Stimulated activated naive CD8-positive, alpha-beta T cell treated with anti-CD3 and anti-CD28 coated beads, Interleukin-15, amount 100 ng/mL, for 72 hours (primary cell): ENCODE measurements at regions not wholly inside any gene's neighbourhood (a gene's known extent, or its start where the extent isn't known, plus 50 kb on each side); places are given as distances from the start of the nearest gene placed in this dataset.

Source experiments
- ATAC-seq: fragments of 150-1000 bp; cut with Tn5 transposase; 2 replicates; pipeline ENCODE4 v1.10.0; 2021; ENCODE audit warnings: mild to moderate bottlenecking, moderate library complexity
- DNase-seq, 2 donors: peaks; one replicate each; pipeline ENCODE4 v3.0.0; 2021 to 2022
- H3K27ac Mint-ChIP-seq, 2 donors: one replicate each; pipeline ENCODE4 v1.8.0; 2022; ENCODE audit warnings: mild to moderate bottlenecking in 2 of 2, mixed read lengths in 2 of 2, moderate library complexity in 2 of 2
- H3K27me3 Mint-ChIP-seq: one replicate; pipeline ENCODE4 v1.8.0; 2022; ENCODE audit warnings: mixed read lengths
- H3K4me1 Mint-ChIP-seq: one replicate; pipeline ENCODE4 v1.8.0; 2022; ENCODE audit warnings: mild to moderate bottlenecking, mixed read lengths
- H3K4me3 Mint-ChIP-seq, 2 donors: one replicate each; pipeline ENCODE4 v1.8.0; 2022; ENCODE audit warnings: mild to moderate bottlenecking in 2 of 2, mixed read lengths in 2 of 2, moderate library complexity in 1 of 2
- H3K9me3 Mint-ChIP-seq, 2 donors: one replicate each; pipeline ENCODE4 v1.8.0; 2022; ENCODE audit warnings: mixed read lengths in 2 of 2

DNA sequence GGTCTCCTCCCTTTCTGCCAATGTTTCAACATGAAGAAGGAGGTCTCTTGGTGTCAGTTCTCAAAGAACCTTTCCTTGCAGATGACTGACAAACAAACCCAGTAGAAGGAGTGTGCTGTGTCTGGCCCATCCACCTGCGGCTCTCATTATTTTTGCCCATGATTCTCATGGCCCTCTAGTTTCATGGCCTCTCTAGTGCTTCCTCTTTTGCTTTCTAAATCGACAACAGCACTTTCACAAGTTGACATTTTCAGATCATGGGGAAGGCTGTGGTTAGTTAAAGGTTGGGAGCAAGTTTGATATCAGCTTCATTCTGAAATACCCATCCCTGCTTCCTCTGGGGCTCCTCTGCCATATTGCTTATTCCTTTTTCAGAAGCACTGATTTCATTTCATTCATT, 805.2 kb downstream of the SLC4A3 start:
- no peak for ATAC-seq
- no peaks in the 10 kb centered on the region for H3K9me3 Mint-ChIP-seq
- H3K27ac Mint-ChIP-seq = no peak overlapping the region
- no peaks in the 10 kb centered on the region for H3K27me3 Mint-ChIP-seq
- no peaks in the 10 kb centered on the region for H3K4me1 Mint-ChIP-seq
- H3K4me3 Mint-ChIP-seq = no peak overlapping the region
- DNase-seq = no peak

- no peak for DNase-seq
- Mint-ChIP-seq H3K9me3 (no peaks in the 10 kb centered on the region), H3K4me1 (no peaks in the 10 kb centered on the region), H3K27me3 (no peaks in the 10 kb centered on the region), H3K4me3 (no peak overlapping the region), H3K27ac (no peak overlapping the region)
- no peak for ATAC-seq
These were observed 805.7 kb downstream of the SLC4A3 start for GRCh38 chr2:220433131-220433530.

DNA sequence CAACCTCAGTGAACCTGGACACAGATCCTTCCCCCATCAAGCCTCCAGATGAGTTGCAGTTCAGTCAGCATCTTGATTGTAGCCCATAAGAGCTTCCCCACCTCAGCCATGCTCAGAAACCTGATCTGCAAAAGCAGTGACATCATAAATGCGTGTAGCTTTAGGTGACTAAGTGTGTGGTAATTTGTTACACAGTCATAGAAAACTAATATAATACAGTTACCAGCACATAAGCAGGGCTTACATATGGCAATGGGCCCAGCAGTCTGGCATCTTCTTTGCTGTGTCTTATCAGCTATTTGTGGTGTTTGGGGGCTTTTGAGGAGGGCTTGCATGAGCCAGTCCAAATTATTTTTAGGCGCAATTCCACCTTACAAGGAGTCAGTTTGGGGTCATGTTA, 807.0 kb downstream of the SLC4A3 start:
- Mint-ChIP-seq H3K4me3 (no peak overlapping the region), H3K27me3 (no peaks in the 10 kb centered on the region), H3K9me3 (peaks cover 0 to 8% of the 10 kb centered on the region in 2 donors), H3K4me1 (no peaks in the 10 kb centered on the region), H3K27ac (no peak overlapping the region)
- DNase-seq (no peak), ATAC-seq (no peak)

DNA sequence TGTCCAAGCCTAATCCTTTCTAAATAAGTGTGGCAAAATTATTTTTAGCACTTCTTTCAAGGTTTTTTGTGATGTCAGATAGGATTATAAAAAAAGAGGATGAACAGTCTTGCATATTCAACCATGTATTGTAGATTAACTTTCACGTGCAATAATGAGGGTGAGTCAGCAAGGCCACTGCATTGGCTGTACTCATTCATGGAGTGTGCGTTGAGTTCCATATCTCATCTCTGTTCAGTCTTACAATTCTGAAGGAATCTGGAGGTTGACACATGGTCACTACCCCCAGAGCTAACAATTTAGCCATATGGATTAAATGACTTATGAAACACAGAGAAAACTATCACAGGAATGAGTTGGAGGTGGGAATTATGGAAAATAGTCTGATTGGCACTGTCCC, 810.5 kb downstream of the SLC4A3 start:
- ATAC-seq (no peak), DNase-seq (no peak)
- Mint-ChIP-seq H3K4me1 (no peaks in the 10 kb centered on the region), H3K4me3 (no peak overlapping the region), H3K27ac (no peak overlapping the region), H3K27me3 (no peaks in the 10 kb centered on the region), H3K9me3 (peaks cover 0 to 17% of the 10 kb centered on the region in 2 donors)

DNA sequence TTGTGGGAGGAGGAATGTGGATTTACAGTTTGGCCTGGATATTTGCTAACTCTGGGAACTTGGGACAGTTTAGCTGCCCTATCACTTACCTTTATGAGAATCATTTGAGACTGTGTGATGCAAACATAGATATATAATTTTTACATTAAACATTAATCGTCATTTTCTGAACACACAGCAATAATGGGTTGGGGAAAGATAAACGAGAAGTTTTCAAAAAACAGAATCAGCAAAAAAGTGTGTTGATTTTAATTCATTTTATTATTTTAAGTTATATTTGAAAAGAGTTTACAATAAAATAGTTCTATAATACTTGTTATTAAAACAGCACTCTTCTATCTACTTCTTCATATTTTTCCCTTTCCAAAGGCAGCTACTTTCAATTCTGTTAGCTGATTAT, 813.3 kb downstream of the SLC4A3 start:
- no peaks in the 10 kb centered on the region for H3K27me3 Mint-ChIP-seq
- H3K27ac Mint-ChIP-seq = no peak overlapping the region
- peaks cover 0 to 17% of the 10 kb centered on the region in 2 donors for H3K9me3 Mint-ChIP-seq
- no peaks in the 10 kb centered on the region for H3K4me1 Mint-ChIP-seq
- ATAC-seq (no peak), DNase-seq (no peak)
- H3K4me3 Mint-ChIP-seq = no peak overlapping the region

- Mint-ChIP-seq H3K4me3 (no peak overlapping the region), H3K4me1 (no peaks in the 10 kb centered on the region), H3K27me3 (no peaks in the 10 kb centered on the region), H3K9me3 (peaks cover 0 to 18% of the 10 kb centered on the region in 2 donors), H3K27ac (peak overlapping the region in 1 of 2 donors; percentile 13)
- ATAC-seq = no peak
- no peak for DNase-seq
These were observed 814.0 kb downstream of the SLC4A3 start for GRCh38 chr2:220441404-220441803.

- peaks cover 5 to 24% of the 10 kb centered on the region in 2 donors for H3K9me3 Mint-ChIP-seq
- ATAC-seq = no peak
- no peak for DNase-seq
- no peak overlapping the region for H3K4me3 Mint-ChIP-seq
- H3K27ac Mint-ChIP-seq = no peak overlapping the region
- no peaks in the 10 kb centered on the region for H3K4me1 Mint-ChIP-seq
- no peaks in the 10 kb centered on the region for H3K27me3 Mint-ChIP-seq
These were observed 814.6 kb downstream of the SLC4A3 start for GRCh38 chr2:220442012-220442411.

DNA sequence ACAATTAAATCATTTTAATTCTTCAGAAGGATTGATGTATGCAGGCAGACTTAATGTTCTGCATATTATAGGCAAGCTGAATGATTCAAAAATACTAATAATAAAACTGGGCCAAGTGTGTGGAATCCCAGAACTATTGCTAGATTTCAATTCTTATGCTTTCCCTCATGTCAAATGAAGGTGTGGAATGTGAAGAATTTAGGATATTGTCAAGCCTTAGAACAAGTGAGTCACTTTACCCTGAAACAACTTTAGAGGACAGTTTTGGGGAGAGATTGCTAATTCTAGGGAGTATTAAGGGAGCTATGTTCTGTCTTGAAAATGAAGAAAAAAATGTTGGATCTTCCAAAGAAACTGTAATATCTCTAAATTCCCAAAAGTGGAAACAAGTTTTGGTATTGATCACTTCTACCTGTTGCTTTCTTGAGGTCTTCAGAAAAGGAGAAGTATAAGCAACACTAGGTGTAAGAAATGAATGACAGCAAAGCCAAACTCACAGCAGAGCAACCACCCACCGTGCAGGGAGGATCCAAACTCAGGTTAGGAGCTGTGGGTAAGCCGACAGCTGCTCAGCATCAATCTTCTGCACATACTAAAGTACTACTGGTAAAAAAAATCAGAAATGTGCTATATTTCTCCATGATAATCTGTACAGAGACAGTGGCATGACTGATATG, 818.1 kb downstream of the SLC4A3 start:
- Mint-ChIP-seq H3K4me3 (no peak overlapping the region), H3K4me1 (no peaks in the 10 kb centered on the region), H3K27me3 (no peaks in the 10 kb centered on the region), H3K27ac (no peak overlapping the region), H3K9me3 (peaks cover 5 to 12% of the 10 kb centered on the region in 2 donors)
- DNase-seq = no peak
- no peak for ATAC-seq

GRCh38 chr2:220446106-220446712, 818.8 kb downstream of the SLC4A3 start:
- Mint-ChIP-seq H3K27ac (no peak overlapping the region), H3K27me3 (no peaks in the 10 kb centered on the region), H3K4me3 (no peak overlapping the region), H3K9me3 (peaks cover 5 to 12% of the 10 kb centered on the region in 2 donors), H3K4me1 (no peaks in the 10 kb centered on the region)
- ATAC-seq = no peak
- no peak for DNase-seq

- Mint-ChIP-seq H3K9me3 (peaks cover 5 to 12% of the 10 kb centered on the region in 2 donors), H3K4me3 (no peak overlapping the region), H3K27ac (no peak overlapping the region), H3K4me1 (no peaks in the 10 kb centered on the region), H3K27me3 (no peaks in the 10 kb centered on the region)
- DNase-seq (no peak), ATAC-seq (no peak)
These were observed 823.4 kb downstream of the SLC4A3 start for GRCh38 chr2:220450846-220451245.

DNA sequence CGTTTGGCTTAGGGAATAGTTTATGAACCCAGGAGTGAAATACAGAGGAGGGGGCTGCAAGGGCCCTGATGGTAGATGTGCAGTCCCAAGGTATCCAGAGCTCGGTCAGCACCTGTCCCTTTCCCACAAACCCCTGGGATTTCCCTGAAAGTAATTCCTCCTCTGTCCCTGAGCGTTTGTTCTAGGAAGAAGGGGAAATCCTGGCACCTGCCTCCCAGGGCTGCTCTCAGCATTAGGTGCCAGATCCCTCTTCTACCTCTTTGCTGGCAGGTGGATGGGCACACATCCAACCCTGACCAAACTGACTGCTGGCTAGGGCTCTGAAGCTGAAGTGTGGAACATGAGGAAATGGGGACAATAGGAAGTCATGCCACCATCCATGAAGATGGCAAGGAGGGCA, 824.0 kb downstream of the SLC4A3 start:
- no peak for DNase-seq
- H3K9me3 Mint-ChIP-seq = peaks cover 5 to 10% of the 10 kb centered on the region in 2 donors
- ATAC-seq = no peak
- no peak overlapping the region for H3K27ac Mint-ChIP-seq
- no peaks in the 10 kb centered on the region for H3K27me3 Mint-ChIP-seq
- no peaks in the 10 kb centered on the region for H3K4me1 Mint-ChIP-seq
- no peak overlapping the region for H3K4me3 Mint-ChIP-seq

DNA sequence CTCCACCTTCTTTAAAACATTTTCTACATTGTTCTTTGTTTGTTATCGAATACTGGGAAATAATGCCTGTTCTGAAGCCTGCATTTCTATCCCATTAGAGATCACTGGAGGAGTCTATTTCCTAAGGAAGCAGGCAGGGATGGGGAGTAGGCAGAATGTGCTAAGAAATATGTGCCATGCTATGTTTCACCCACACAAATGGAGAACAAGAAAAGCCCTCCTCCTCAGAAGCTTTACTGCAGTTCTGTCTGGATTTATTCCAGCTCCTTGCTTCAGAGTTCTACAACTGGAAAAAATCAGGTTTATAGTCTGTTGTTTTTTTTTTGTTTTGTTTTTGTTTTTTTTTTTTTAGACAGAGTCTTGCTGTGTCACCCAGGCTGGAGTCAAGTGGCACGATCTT, 825.1 kb downstream of the SLC4A3 start:
- no peak overlapping the region for H3K4me3 Mint-ChIP-seq
- no peaks in the 10 kb centered on the region for H3K27me3 Mint-ChIP-seq
- H3K9me3 Mint-ChIP-seq = no peaks in the 10 kb centered on the region
- H3K27ac Mint-ChIP-seq = no peak overlapping the region
- DNase-seq = no peak
- ATAC-seq = no peak
- no peaks in the 10 kb centered on the region for H3K4me1 Mint-ChIP-seq

GRCh38 chr2:220455351-220455990, 828.0 kb downstream of the SLC4A3 start:
- Mint-ChIP-seq H3K9me3 (no peaks in the 10 kb centered on the region), H3K27me3 (no peaks in the 10 kb centered on the region)
- no peak for DNase-seq

DNA sequence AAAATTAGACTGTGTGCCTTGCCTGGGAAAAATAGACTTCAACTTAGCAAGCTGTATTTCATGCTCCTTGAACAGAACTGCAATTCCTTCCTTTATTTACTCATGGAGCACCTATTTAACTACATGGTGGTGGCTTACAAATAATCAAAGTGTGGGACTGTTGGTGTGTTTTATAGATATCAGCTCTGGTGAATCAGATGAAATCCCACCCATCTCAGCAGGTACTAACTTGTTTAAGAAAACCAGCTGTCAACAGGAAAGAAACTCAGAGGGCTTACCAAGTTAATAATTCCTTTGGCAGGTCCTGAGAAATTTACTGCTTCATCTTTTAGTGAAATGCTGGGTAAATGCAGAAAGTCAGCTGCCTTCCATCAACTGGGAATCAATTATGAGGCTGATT, 830.6 kb downstream of the SLC4A3 start:
- Mint-ChIP-seq H3K9me3 (no peaks in the 10 kb centered on the region), H3K4me1 (no peaks in the 10 kb centered on the region), H3K27me3 (no peaks in the 10 kb centered on the region), H3K27ac (no peak overlapping the region), H3K4me3 (no peak overlapping the region)
- DNase-seq = no peak
- ATAC-seq = no peak

More at GRCh38 chr2:220455351-220455990, 828.0 kb downstream of the SLC4A3 start:
- Mint-ChIP-seq H3K4me1 (no peaks in the 10 kb centered on the region), H3K4me3 (no peak overlapping the region), H3K27ac (no peak overlapping the region)
- no peak for ATAC-seq

DNA sequence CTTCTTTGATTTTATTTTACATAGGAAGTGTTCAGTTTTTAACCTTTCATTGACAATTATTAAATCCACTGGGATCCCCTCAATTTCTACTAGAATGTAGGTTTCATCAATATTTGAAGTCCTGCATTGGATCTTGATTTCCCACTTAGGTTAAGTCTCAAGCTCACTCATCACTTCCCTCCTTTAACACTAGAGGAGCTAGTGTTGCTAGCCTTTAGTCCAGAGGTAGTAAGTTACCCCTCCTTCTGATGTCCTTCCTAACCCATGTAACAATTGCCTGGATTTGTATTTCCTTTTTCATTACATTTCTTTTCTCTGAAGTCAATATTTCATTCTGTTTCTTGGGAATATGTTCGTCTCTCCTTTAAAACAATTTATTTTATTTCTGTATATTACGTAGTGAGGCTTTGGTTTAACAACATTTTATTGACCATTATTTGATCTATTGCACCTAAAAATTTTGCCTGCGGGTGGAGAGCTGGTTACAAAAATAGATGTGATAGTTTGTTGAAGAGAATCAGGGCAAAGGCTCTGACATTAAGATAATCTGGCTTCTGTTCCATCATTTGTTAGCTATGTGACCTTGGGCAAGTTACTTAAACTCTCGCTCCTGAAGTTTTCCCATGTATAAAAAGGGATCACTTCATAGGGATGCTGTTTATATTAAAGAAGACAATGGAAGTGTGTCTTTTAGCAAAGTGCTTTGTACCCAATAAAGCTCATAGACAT, 833.0 kb downstream of the SLC4A3 start:
- H3K4me1 Mint-ChIP-seq = no peaks in the 10 kb centered on the region

GRCh38 chr2:220463876-220464275, 836.4 kb downstream of the SLC4A3 start:
- ATAC-seq (no peak), DNase-seq (no peak)
- Mint-ChIP-seq H3K4me3 (no peak overlapping the region), H3K27me3 (no peaks in the 10 kb centered on the region), H3K27ac (no peak overlapping the region), H3K4me1 (no peaks in the 10 kb centered on the region), H3K9me3 (peaks cover 0 to 3% of the 10 kb centered on the region in 2 donors)

More for the DNA sequence above, 833.0 kb downstream of the SLC4A3 start:
- DNase-seq (no peak), ATAC-seq (no peak)
- H3K4me3 Mint-ChIP-seq = no peak overlapping the region
- H3K27me3 Mint-ChIP-seq = no peaks in the 10 kb centered on the region
- H3K9me3 Mint-ChIP-seq = peaks cover 0 to 3% of the 10 kb centered on the region in 2 donors
- no peak overlapping the region for H3K27ac Mint-ChIP-seq
